ENCODE measurements at regions not wholly inside any gene's neighbourhood (a gene's known extent, or its start where the extent isn't known, plus 50 kb on each side); places are given as distances from the start of the nearest gene placed in this dataset.
A peak's percentile ranks its signal among the peaks of the same experiment; 100 is the strongest.
"Not testable (repeated sequence)": the region's sequence is repeated elsewhere in the genome, so short reads cannot be mapped to it uniquely, and the experiment has no call there.

GRCh38 chr1:112855152-112855828 is 100.7 kb downstream of the SLC16A1 start:
- DNase-seq: no peak

GRCh38 chr1:112854368-112854984 is 101.5 kb downstream of the SLC16A1 start:
- DNase-seq: not testable (repeated sequence)

GRCh38 chr1:112853915-112854314 is 102.1 kb downstream of the SLC16A1 start:
- not testable (repeated sequence) for DNase-seq

- no peak for DNase-seq
Observed at GRCh38 chr1:112852934-112853333, 103.1 kb downstream of the SLC16A1 start.

- no peak for DNase-seq
Observed at GRCh38 chr1:112852276-112852675, 103.7 kb downstream of the SLC16A1 start.

- DNase-seq: peak; percentile 47
Observed at GRCh38 chr1:112850034-112850757, 105.8 kb downstream of the SLC16A1 start.

GRCh38 chr1:112849425-112850033 is 106.5 kb downstream of the SLC16A1 start:
- DNase-seq: peak; percentile 51

GRCh38 chr1:112841825-112842224 is 114.2 kb downstream of the SLC16A1 start:
- DNase-seq: no peak

- no peak for DNase-seq
Observed at GRCh38 chr1:112840631-112841624, 115.1 kb downstream of the SLC16A1 start.

GRCh38 chr1:112836642-112837041 is 119.4 kb downstream of the SLC16A1 start:
- no peak for DNase-seq

- no peak for DNase-seq
Observed at GRCh38 chr1:112833806-112834205, 118.7 kb upstream of the PPM1J start.

GRCh38 chr1:112832259-112832658 is 117.1 kb upstream of the PPM1J start:
- not testable (repeated sequence) for DNase-seq

- DNase-seq: not testable (repeated sequence)
Observed at GRCh38 chr1:112829691-112830090, 114.6 kb upstream of the PPM1J start.

GRCh38 chr1:112828716-112829115 is 113.6 kb upstream of the PPM1J start:
- DNase-seq: no peak

- not testable (repeated sequence) for DNase-seq
Observed at GRCh38 chr1:112827391-112827790, 112.3 kb upstream of the PPM1J start.

- DNase-seq: no peak
Observed at GRCh38 chr1:112826217-112826944, 111.2 kb upstream of the PPM1J start.

GRCh38 chr1:112825563-112826216 is 110.6 kb upstream of the PPM1J start:
- not testable (repeated sequence) for DNase-seq

- DNase-seq: not testable (repeated sequence)
Observed at GRCh38 chr1:112825075-112825474, 109.9 kb upstream of the PPM1J start.

- not testable (repeated sequence) for DNase-seq
Observed at GRCh38 chr1:112821307-112822063, 106.4 kb upstream of the PPM1J start.

Data from NCI-H2227 treated with DMSO at 0.1 percent for 48 hours (cell line).